WTC11 (cell line): ENCODE measurements at regions not wholly inside any gene's neighbourhood (a gene's known extent, or its start where the extent isn't known, plus 50 kb on each side); places are given as distances from the start of the nearest gene placed in this dataset.

Source experiments
- ZNF219 ChIP-seq: sonication (generic); formaldehyde crosslinking; IDR thresholded peaks from 2 replicates; pipeline ENCODE4 v1.8.0; 2023; ENCODE audit warnings: missing genetic modification reagents, mild to moderate bottlenecking, borderline replicate concordance
- TF ChIP-seq, protein P1 (sequence below): sonication (generic); formaldehyde crosslinking; IDR thresholded peaks from 2 replicates; pipeline ENCODE4 v1.8.0; 2022; ENCODE audit warnings: mild to moderate bottlenecking, missing genetic modification reagents
- TF ChIP-seq, protein P2 (sequence below): sonication (generic); formaldehyde crosslinking; IDR thresholded peaks from 2 replicates; pipeline ENCODE4 v1.8.1; 2022; ENCODE audit warnings: low read depth, missing genetic modification reagents, borderline replicate concordance
- TF ChIP-seq, protein P3 (sequence below): fragments of 200-600 bp; IDR thresholded peaks from 2 replicates; pipeline ENCODE4 v1.8.0; 2022; ENCODE audit warnings: antibody characterized with exemption
- TF ChIP-seq, protein P4 (sequence below): sonication (generic); formaldehyde crosslinking; IDR thresholded peaks from 2 replicates; pipeline ENCODE4 v1.8.1; 2023; ENCODE audit warnings: mild to moderate bottlenecking, moderate library complexity, missing genetic modification reagents
- TF ChIP-seq, protein P5 (sequence below): sonication (generic); formaldehyde crosslinking; IDR thresholded peaks from 2 replicates; pipeline ENCODE4 v1.8.1; 2022; ENCODE audit warnings: missing genetic modification reagents, borderline replicate concordance

DNA sequence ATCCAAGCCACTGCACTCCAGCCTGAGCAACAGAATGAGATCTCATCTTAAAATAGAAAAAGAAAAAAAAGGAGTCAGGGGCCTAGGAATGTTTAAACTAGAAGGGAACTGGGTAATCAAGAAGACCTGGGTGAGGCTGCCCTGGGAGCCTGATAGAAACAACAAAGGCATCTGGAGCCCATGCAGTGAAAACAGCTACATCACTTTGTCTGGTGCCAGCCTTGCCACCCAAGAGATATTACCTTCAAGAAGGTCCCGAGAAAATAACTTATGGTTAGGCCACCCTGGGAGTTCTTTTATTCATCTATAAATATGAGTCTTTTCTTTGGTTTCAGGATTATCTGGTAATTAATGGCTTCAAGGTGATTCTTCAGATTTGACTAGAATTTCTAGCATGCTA is 412.1 kb downstream of the METTL15 start:
- TF ChIP-seq, protein P1, sequence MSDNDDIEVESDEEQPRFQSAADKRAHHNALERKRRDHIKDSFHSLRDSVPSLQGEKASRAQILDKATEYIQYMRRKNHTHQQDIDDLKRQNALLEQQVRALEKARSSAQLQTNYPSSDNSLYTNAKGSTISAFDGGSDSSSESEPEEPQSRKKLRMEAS = no peak
- TF ChIP-seq, protein P2, sequence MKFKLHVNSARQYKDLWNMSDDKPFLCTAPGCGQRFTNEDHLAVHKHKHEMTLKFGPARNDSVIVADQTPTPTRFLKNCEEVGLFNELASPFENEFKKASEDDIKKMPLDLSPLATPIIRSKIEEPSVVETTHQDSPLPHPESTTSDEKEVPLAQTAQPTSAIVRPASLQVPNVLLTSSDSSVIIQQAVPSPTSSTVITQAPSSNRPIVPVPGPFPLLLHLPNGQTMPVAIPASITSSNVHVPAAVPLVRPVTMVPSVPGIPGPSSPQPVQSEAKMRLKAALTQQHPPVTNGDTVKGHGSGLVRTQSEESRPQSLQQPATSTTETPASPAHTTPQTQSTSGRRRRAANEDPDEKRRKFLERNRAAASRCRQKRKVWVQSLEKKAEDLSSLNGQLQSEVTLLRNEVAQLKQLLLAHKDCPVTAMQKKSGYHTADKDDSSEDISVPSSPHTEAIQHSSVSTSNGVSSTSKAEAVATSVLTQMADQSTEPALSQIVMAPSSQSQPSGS (CRISPR knock-in tag) = no peak
- TF ChIP-seq, protein P3, sequence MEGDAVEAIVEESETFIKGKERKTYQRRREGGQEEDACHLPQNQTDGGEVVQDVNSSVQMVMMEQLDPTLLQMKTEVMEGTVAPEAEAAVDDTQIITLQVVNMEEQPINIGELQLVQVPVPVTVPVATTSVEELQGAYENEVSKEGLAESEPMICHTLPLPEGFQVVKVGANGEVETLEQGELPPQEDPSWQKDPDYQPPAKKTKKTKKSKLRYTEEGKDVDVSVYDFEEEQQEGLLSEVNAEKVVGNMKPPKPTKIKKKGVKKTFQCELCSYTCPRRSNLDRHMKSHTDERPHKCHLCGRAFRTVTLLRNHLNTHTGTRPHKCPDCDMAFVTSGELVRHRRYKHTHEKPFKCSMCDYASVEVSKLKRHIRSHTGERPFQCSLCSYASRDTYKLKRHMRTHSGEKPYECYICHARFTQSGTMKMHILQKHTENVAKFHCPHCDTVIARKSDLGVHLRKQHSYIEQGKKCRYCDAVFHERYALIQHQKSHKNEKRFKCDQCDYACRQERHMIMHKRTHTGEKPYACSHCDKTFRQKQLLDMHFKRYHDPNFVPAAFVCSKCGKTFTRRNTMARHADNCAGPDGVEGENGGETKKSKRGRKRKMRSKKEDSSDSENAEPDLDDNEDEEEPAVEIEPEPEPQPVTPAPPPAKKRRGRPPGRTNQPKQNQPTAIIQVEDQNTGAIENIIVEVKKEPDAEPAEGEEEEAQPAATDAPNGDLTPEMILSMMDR = no peak
- TF ChIP-seq, protein P4, sequence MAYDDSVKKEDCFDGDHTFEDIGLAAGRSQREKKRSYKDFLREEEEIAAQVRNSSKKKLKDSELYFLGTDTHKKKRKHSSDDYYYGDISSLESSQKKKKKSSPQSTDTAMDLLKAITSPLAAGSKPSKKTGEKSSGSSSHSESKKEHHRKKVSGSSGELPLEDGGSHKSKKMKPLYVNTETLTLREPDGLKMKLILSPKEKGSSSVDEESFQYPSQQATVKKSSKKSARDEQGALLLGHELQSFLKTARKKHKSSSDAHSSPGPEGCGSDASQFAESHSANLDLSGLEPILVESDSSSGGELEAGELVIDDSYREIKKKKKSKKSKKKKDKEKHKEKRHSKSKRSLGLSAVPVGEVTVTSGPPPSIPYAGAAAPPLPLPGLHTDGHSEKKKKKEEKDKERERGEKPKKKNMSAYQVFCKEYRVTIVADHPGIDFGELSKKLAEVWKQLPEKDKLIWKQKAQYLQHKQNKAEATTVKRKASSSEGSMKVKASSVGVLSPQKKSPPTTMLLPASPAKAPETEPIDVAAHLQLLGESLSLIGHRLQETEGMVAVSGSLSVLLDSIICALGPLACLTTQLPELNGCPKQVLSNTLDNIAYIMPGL (CRISPR knock-in tag) = no peak
- TF ChIP-seq, protein P5, sequence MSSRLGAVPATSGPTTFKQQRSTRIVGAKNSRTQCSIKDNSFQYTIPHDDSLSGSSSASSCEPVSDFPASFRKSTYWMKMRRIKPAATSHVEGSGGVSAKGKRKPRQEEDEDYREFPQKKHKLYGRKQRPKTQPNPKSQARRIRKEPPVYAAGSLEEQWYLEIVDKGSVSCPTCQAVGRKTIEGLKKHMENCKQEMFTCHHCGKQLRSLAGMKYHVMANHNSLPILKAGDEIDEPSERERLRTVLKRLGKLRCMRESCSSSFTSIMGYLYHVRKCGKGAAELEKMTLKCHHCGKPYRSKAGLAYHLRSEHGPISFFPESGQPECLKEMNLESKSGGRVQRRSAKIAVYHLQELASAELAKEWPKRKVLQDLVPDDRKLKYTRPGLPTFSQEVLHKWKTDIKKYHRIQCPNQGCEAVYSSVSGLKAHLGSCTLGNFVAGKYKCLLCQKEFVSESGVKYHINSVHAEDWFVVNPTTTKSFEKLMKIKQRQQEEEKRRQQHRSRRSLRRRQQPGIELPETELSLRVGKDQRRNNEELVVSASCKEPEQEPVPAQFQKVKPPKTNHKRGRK (CRISPR knock-in tag) = no peak
- TF ChIP-seq ZNF219 (CRISPR knock-in tag) = no peak
